HEK293 (cell line): ENCODE measurements at regions not wholly inside any gene's neighbourhood (a gene's known extent, or its start where the extent isn't known, plus 50 kb on each side); places are given as distances from the start of the nearest gene placed in this dataset.

Experiments
- CTCF ChIP-seq: fragments of 450-650 bp; formaldehyde crosslinking; IDR thresholded peaks from 2 replicates; pipeline ENCODE4 v1.5.1; 2016; ENCODE audit warnings: missing biosample characterization, missing genetic modification characterization
- GLI2 ChIP-seq: fragments of 450-650 bp; formaldehyde crosslinking; IDR thresholded peaks from 2 replicates; pipeline ENCODE4; 2017; ENCODE audit warnings: missing biosample characterization, missing genetic modification characterization, low read depth, borderline replicate concordance
- GLI4 ChIP-seq: fragments of 450-650 bp; formaldehyde crosslinking; IDR thresholded peaks from 2 replicates; pipeline ENCODE4 v1.5.1; 2016; ENCODE audit warnings: missing biosample characterization, missing genetic modification characterization
- PATZ1 ChIP-seq: fragments of 450-650 bp; formaldehyde crosslinking; IDR thresholded peaks from 2 replicates; pipeline ENCODE4 v1.5.1; 2016; ENCODE audit warnings: missing biosample characterization, missing genetic modification characterization
- PRDM2 ChIP-seq: fragments of 450-650 bp; formaldehyde crosslinking; IDR thresholded peaks from 2 replicates; pipeline ENCODE4 v1.5.1; 2016; ENCODE audit warnings: missing biosample characterization, missing genetic modification characterization, borderline replicate concordance
- ZNF10 ChIP-seq: fragments of 450-650 bp; formaldehyde crosslinking; IDR thresholded peaks from 2 replicates; pipeline ENCODE4 v1.5.1; 2017; ENCODE audit warnings: missing biosample characterization, missing genetic modification characterization
- ZNF175 ChIP-seq: fragments of 450-650 bp; formaldehyde crosslinking; IDR thresholded peaks from 2 replicates; pipeline ENCODE4 v1.5.1; 2016; ENCODE audit warnings: missing biosample characterization, missing genetic modification characterization
- ZNF426 ChIP-seq: fragments of 450-650 bp; formaldehyde crosslinking; IDR thresholded peaks from 2 replicates; pipeline ENCODE4 v1.5.1; 2017; ENCODE audit warnings: missing biosample characterization, missing genetic modification characterization, mild to moderate bottlenecking, inconsistent platforms, moderate library complexity
- ZNF518A ChIP-seq: fragments of 450-650 bp; formaldehyde crosslinking; conservative IDR thresholded peaks from 2 replicates; pipeline ENCODE4 v1.5.1; 2016; ENCODE audit warnings: low read depth, missing biosample characterization, missing genetic modification characterization
- ZNF626 ChIP-seq: fragments of 450-650 bp; sonication (Bioruptor Pico); formaldehyde crosslinking; IDR thresholded peaks from 2 replicates; pipeline ENCODE4 v1.5.1; 2018; ENCODE audit warnings: missing biosample characterization, missing genetic modification characterization, inconsistent platforms

- TF ChIP-seq ZNF10 (tag by site-specific recombination) (no peak), GLI4 (tag by site-specific recombination) (no peak), CTCF (tag by site-specific recombination) (no peak), ZNF626 (tag by site-specific recombination) (no peak), ZNF175 (no peak), ZNF518A (tag by site-specific recombination) (no peak), GLI2 (no peak), PRDM2 (no peak), ZNF426 (tag by site-specific recombination) (no peak), PATZ1 (tag by site-specific recombination) (no peak)
These were observed 162.7 kb upstream of the KIT start for GRCh38 chr4:54495091-54495490.
